Kidney (tissue), 13 donors: ENCODE measurements at regions not wholly inside any gene's neighbourhood (a gene's known extent, or its start where the extent isn't known, plus 50 kb on each side); places are given as distances from the start of the nearest gene placed in this dataset.

Source experiments
- DNase-seq, 5 donors: peaks; one replicate each; pipeline ENCODE4 v3.0.0-alpha.2; 2013 to 2020
- FAIRE-seq: peaks from 2 replicates; lab custom pipeline; 2012; peaks lifted over from hg19 to GRCh38; lab: Jason Lieb, UNC
- H3K27ac ChIP-seq, 2 donors: one replicate each; pipeline ENCODE4 v1.7.0; 2013; ENCODE audit warnings: low read depth in 2 of 2, low read length in 2 of 2, inconsistent platforms in 1 of 2
- H3K27me3 ChIP-seq: one replicate; pipeline ENCODE4 v1.7.1; 2013; ENCODE audit warnings: low read length, inconsistent platforms; ENCODE audit not compliant: control insufficient read depth, insufficient read depth
- H3K36me3 ChIP-seq, 3 donors: one replicate each; pipeline versions ENCODE4 v1.7.0 to v1.7.1; 2013; ENCODE audit warnings: low read length in 3 of 3, control low read depth in 1 of 3, inconsistent platforms in 1 of 3; ENCODE audit not compliant: insufficient read depth in 3 of 3, control insufficient read depth in 2 of 3
- H3K4me1 ChIP-seq, 3 donors: one replicate each; pipeline versions ENCODE4 v1.7.0 to v1.7.1; 2013; ENCODE audit warnings: low read length in 3 of 3, inconsistent platforms in 1 of 3, low read depth in 1 of 3; ENCODE audit not compliant: control insufficient read depth in 2 of 3, insufficient read depth in 2 of 3
- H3K4me3 ChIP-seq, 3 donors: one replicate each; pipeline versions ENCODE4 v1.7.0 to v1.8.1; 2013; ENCODE audit warnings: low read length in 3 of 3, control low read depth in 1 of 3, inconsistent platforms in 1 of 3
- H3K9ac ChIP-seq, 3 donors: one replicate each; pipeline versions ENCODE4 v1.7.0 to v1.7.1; 2013; ENCODE audit warnings: low read length in 3 of 3, control low read depth in 1 of 3, inconsistent platforms in 1 of 3
- H3K9me3 ChIP-seq, 3 donors: one replicate each; pipeline versions ENCODE4 v1.7.0 to v1.7.1; 2013; ENCODE audit warnings: low read length in 3 of 3, control low read depth in 1 of 3, inconsistent platforms in 1 of 3; ENCODE audit not compliant: control insufficient read depth in 2 of 3, insufficient read depth in 1 of 3
- CTCF ChIP-seq: IDR thresholded peaks from 3 replicates; pipeline ENCODE4 v1.5.1; 2012; ENCODE audit warnings: mild to moderate bottlenecking, moderate library complexity, borderline replicate concordance; ENCODE audit not compliant: insufficient read depth; ENCODE audit errors: extremely low read depth
- intact Hi-C: fragments of 100-400 bp; cut with DNase I; formaldehyde crosslinking; loops from one replicate; pipeline ENCODE4 v1.11.1; 2022
- donor health status: control.
- donor health status: control.
- donor health status: control.
- donor health status: control.
- donor health status: control.
- donor health status: DM: yes; HTN: yes; CAD: no.
- donor health status: Normal renal cell carcinoma (clear cell type).

GRCh38 chr3:109806929-109807328, 469.6 kb upstream of the DPPA4 start:
- no peak for FAIRE-seq
- no peaks in the 10 kb centered on the region for H3K27me3 ChIP-seq
- intact Hi-C loops, result no loop called here
- no peaks in the 10 kb centered on the region for H3K9me3 ChIP-seq
- H3K36me3 ChIP-seq, result no peaks in the 10 kb centered on the region
- H3K27ac ChIP-seq, result no peak overlapping the region
- H3K4me1 ChIP-seq, result no peaks in the 10 kb centered on the region
- H3K9ac ChIP-seq, result no peak overlapping the region
- DNase-seq, result no peak
- H3K4me3 ChIP-seq, result no peak overlapping the region
- TF ChIP-seq CTCF, result no peak

GRCh38 chr3:109809513-109809912, 472.2 kb upstream of the DPPA4 start:
- no peaks in the 10 kb centered on the region for H3K9me3 ChIP-seq
- DNase-seq (no peak), FAIRE-seq (no peak)
- H3K4me1 ChIP-seq, result no peaks in the 10 kb centered on the region
- H3K36me3 ChIP-seq, result no peaks in the 10 kb centered on the region
- intact Hi-C loops, result no loop called here
- no peak overlapping the region for H3K9ac ChIP-seq
- TF ChIP-seq CTCF, result no peak
- H3K27me3 ChIP-seq, result no peaks in the 10 kb centered on the region
- H3K27ac ChIP-seq, result no peak overlapping the region
- H3K4me3 ChIP-seq, result no peak overlapping the region

- FAIRE-seq, result no peak
- H3K27ac ChIP-seq, result no peak overlapping the region
- no peak overlapping the region for H3K9ac ChIP-seq
- intact Hi-C loops, result no loop called here
- TF ChIP-seq CTCF, result no peak
- no peaks in the 10 kb centered on the region for H3K4me1 ChIP-seq
- no peaks in the 10 kb centered on the region for H3K9me3 ChIP-seq
- H3K36me3 ChIP-seq, result no peaks in the 10 kb centered on the region
- no peaks in the 10 kb centered on the region for H3K27me3 ChIP-seq
- DNase-seq, result no peak
- no peak overlapping the region for H3K4me3 ChIP-seq
Measured at GRCh38 chr3:109818081-109818480, 480.7 kb upstream of the DPPA4 start.

GRCh38 chr3:109819734-109820133, 482.4 kb upstream of the DPPA4 start:
- Histone ChIP-seq H3K27me3 (no peaks in the 10 kb centered on the region), H3K9me3 (no peaks in the 10 kb centered on the region), H3K36me3 (no peaks in the 10 kb centered on the region), H3K4me1 (no peaks in the 10 kb centered on the region), H3K9ac (no peak overlapping the region), H3K27ac (no peak overlapping the region), H3K4me3 (peak overlapping the region in 1 of 3 donors; percentile 12)
- no peak for FAIRE-seq
- peak in 3 of 5 donors; percentile 18 to 67 (median 36) for DNase-seq
- TF ChIP-seq CTCF, result no peak
- intact Hi-C loops, result no loop called here
